ENCODE measurements at regions not wholly inside any gene's neighbourhood (a gene's known extent, or its start where the extent isn't known, plus 50 kb on each side); places are given as distances from the start of the nearest gene placed in this dataset.

DNA sequence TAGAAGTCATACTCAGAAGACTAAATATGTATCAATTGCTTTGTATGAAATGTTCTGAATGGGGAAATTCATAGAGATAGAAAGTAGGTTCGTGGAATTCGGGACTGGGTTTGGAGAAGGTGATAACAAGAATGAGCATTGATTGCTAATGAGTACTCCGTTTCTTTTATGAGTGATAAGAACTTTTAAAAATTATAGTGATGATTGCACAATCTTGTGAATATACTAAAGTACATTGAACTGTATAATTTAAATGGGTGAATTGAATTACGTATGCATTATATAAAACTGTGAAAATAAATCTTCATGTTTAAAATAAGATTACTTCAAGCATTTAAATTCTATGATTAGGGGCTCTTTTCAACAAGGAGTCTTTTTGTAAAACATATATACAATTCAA lies 425.6 kb upstream of the NCAM2 start:
- no peaks in the 10 kb centered on the region for H3K36me3 ChIP-seq
- H3K4me1 ChIP-seq, result no peaks in the 10 kb centered on the region
- DNase-seq (no peak), ATAC-seq (no peak)
- intact Hi-C loops (cut with DNase I; ENCODE audit: low total_unique reads) (no loop called here), in situ Hi-C loops (cut with MboI; ENCODE audit: low sequenced_read_pairs in 4 of 4) (no loop called here)
- TF ChIP-seq, protein P1, sequence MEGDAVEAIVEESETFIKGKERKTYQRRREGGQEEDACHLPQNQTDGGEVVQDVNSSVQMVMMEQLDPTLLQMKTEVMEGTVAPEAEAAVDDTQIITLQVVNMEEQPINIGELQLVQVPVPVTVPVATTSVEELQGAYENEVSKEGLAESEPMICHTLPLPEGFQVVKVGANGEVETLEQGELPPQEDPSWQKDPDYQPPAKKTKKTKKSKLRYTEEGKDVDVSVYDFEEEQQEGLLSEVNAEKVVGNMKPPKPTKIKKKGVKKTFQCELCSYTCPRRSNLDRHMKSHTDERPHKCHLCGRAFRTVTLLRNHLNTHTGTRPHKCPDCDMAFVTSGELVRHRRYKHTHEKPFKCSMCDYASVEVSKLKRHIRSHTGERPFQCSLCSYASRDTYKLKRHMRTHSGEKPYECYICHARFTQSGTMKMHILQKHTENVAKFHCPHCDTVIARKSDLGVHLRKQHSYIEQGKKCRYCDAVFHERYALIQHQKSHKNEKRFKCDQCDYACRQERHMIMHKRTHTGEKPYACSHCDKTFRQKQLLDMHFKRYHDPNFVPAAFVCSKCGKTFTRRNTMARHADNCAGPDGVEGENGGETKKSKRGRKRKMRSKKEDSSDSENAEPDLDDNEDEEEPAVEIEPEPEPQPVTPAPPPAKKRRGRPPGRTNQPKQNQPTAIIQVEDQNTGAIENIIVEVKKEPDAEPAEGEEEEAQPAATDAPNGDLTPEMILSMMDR (IDR thresholded peaks at IDR 0.05 in 4 of 5, conservative IDR thresholded peaks at IDR 0.05 in 1 of 5), result no peak
- no peak for TF ChIP-seq POLR2A (IDR thresholded peaks at IDR 0.05)
- no peak overlapping the region for H3K27ac ChIP-seq
- no peaks in the 10 kb centered on the region for H3K9me3 ChIP-seq
- no peaks in the 10 kb centered on the region for H3K27me3 ChIP-seq
- H3K4me3 ChIP-seq, result no peak overlapping the region

- intact Hi-C loops (cut with DNase I; ENCODE audit: low total_unique reads), result no loop called here
- TF ChIP-seq, protein P1 (IDR thresholded peaks at IDR 0.05 in 4 of 5, conservative IDR thresholded peaks at IDR 0.05 in 1 of 5), result no peak
- no peak for TF ChIP-seq POLR2A (IDR thresholded peaks at IDR 0.05)
- Histone ChIP-seq H3K9me3 (no peaks in the 10 kb centered on the region), H3K27me3 (no peaks in the 10 kb centered on the region), H3K4me1 (no peaks in the 10 kb centered on the region), H3K4me3 (no peak overlapping the region), H3K27ac (no peak overlapping the region), H3K36me3 (no peaks in the 10 kb centered on the region)
- ATAC-seq (no peak), DNase-seq (no peak)
- in situ Hi-C loops (cut with MboI; ENCODE audit: low sequenced_read_pairs in 4 of 4), result no loop called here
Observed at GRCh38 chr21:20581361-20581760, 416.8 kb upstream of the NCAM2 start.

DNA sequence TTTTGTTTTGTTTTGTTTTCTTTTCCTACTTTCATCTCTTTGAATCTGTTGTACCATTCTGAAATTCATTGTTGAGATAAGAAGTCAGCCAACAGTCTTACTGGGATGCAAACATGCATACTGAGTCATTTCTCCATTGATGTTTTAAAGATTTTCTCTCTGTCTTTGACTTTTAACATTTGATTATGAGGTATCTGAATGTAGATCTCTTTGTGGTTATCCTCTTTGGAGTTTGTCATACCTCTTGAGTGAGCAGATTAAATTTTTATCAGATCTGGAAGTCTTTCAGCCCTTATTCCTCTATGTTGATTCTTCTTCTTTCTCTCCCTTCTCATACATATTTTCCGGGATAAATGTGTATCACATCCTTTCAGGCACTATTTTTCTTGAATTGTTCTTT lies 406.9 kb upstream of the NCAM2 start:
- in situ Hi-C loops (cut with MboI; ENCODE audit: low sequenced_read_pairs in 4 of 4), result no loop called here
- no peak for DNase-seq
- Histone ChIP-seq H3K9me3 (no peaks in the 10 kb centered on the region), H3K4me1 (no peaks in the 10 kb centered on the region), H3K36me3 (no peaks in the 10 kb centered on the region), H3K4me3 (no peak overlapping the region), H3K27me3 (no peaks in the 10 kb centered on the region), H3K27ac (no peak overlapping the region)
- no peak for ATAC-seq
- intact Hi-C loops (cut with DNase I; ENCODE audit: low total_unique reads), result no loop called here
- TF ChIP-seq POLR2A (IDR thresholded peaks at IDR 0.05), result no peak
- TF ChIP-seq, protein P1 (IDR thresholded peaks at IDR 0.05 in 4 of 5, conservative IDR thresholded peaks at IDR 0.05 in 1 of 5), result no peak

- intact Hi-C loops (cut with DNase I; ENCODE audit: low total_unique reads) (no loop called here), in situ Hi-C loops (cut with MboI; ENCODE audit: low sequenced_read_pairs in 4 of 4) (no loop called here)
- Histone ChIP-seq H3K27ac (no peak overlapping the region), H3K9me3 (no peaks in the 10 kb centered on the region), H3K36me3 (no peaks in the 10 kb centered on the region), H3K4me1 (no peaks in the 10 kb centered on the region), H3K4me3 (no peak overlapping the region), H3K27me3 (no peaks in the 10 kb centered on the region)
- TF ChIP-seq POLR2A (IDR thresholded peaks at IDR 0.05), result no peak
- TF ChIP-seq, protein P1 (IDR thresholded peaks at IDR 0.05 in 4 of 5, conservative IDR thresholded peaks at IDR 0.05 in 1 of 5), result no peak
- DNase-seq (no peak), ATAC-seq (no peak)
Observed at GRCh38 chr21:20592463-20592862, 405.7 kb upstream of the NCAM2 start.

DNA sequence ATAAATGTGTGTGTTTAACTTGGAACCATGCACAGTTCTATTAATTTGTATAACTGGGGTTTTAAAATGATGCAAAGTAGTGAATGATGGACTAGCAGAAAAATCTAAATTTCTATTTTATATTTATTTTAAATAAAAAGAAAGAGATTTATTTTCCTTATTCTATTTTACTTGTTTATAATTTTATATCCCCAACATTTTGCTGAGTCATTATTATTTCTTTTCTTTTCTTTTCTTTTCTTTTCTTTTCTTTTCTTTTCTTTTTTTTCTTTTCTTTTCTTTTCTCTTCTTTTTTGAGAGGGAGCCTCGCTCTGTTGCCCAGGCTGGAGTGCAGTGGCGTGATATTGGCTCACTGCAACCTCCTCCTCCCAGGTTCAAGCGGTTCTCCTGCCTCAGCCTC lies 395.0 kb upstream of the NCAM2 start:
- no peak overlapping the region for H3K27ac ChIP-seq
- DNase-seq (no peak), ATAC-seq (no peak)
- no peaks in the 10 kb centered on the region for H3K36me3 ChIP-seq
- in situ Hi-C loops (cut with MboI; ENCODE audit: low sequenced_read_pairs in 4 of 4) (no loop called here), intact Hi-C loops (cut with DNase I; ENCODE audit: low total_unique reads) (no loop called here)
- TF ChIP-seq, protein P1 (IDR thresholded peaks at IDR 0.05 in 4 of 5, conservative IDR thresholded peaks at IDR 0.05 in 1 of 5), result no peak
- no peak for TF ChIP-seq POLR2A (IDR thresholded peaks at IDR 0.05)
- no peak overlapping the region for H3K4me3 ChIP-seq
- H3K27me3 ChIP-seq, result no peaks in the 10 kb centered on the region
- no peaks in the 10 kb centered on the region for H3K4me1 ChIP-seq
- no peaks in the 10 kb centered on the region for H3K9me3 ChIP-seq

Measured in gastrocnemius medialis (tissue), 4 donors.